ENCODE measurements at regions not wholly inside any gene's neighbourhood (a gene's known extent, or its start where the extent isn't known, plus 50 kb on each side); places are given as distances from the start of the nearest gene placed in this dataset.

DNA sequence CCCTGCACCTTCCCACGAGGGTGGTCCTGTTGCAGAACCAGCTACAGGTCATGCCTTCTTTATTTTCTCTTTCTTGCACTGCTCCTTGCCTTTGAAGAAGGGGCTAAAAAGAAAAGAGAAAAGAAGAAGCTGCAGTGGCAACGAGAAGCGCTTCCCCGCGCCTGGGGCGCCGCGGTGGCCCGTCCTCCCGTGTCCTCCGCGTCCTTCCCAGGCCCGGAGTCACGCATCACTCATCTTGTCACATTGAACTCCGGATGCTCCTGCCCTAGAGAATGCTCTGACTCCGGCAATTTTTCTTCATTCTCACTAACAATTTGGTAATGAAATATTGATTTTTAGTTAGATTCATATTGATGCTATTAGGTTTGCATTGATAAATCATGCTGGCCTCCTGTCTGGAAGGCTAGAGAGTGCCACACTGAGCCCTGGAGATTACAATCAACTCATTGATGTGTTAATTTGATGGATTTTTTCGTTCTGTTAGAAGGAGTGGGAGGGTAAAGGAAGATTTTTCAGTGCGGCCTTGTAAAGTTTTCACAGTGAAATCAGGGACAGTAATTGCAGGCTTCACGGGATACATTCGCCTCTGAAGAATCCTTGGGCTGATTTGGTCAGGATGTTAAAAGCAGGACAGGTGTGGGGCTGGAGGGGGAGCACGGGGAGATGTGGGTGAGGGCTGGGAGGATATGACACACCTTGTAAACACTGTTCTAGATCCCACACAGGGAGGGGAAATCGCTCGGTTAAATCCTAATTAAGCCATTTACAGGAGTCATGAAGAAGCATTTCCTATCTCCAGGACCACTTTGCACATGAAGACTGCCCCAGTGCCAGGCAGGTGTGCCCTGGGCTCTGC, 349.3 kb downstream of the ZNF516 start:
- TF ChIP-seq POLR2AphosphoS5 (IDR thresholded peaks at IDR 0.05; ENCODE audit: low read depth) (no peak), GABPA (IDR thresholded peaks at IDR 0.05; ENCODE audit: low read depth) (no peak), SPI1 (IDR thresholded peaks at IDR 0.05; ENCODE audit: borderline replicate concordance, low read depth) (no peak)
- TF ChIP-seq, protein P1, sequence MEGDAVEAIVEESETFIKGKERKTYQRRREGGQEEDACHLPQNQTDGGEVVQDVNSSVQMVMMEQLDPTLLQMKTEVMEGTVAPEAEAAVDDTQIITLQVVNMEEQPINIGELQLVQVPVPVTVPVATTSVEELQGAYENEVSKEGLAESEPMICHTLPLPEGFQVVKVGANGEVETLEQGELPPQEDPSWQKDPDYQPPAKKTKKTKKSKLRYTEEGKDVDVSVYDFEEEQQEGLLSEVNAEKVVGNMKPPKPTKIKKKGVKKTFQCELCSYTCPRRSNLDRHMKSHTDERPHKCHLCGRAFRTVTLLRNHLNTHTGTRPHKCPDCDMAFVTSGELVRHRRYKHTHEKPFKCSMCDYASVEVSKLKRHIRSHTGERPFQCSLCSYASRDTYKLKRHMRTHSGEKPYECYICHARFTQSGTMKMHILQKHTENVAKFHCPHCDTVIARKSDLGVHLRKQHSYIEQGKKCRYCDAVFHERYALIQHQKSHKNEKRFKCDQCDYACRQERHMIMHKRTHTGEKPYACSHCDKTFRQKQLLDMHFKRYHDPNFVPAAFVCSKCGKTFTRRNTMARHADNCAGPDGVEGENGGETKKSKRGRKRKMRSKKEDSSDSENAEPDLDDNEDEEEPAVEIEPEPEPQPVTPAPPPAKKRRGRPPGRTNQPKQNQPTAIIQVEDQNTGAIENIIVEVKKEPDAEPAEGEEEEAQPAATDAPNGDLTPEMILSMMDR (IDR thresholded peaks at IDR 0.05; ENCODE audit: insufficient read depth, low read length) = no peak
- TF ChIP-seq, protein P2, sequence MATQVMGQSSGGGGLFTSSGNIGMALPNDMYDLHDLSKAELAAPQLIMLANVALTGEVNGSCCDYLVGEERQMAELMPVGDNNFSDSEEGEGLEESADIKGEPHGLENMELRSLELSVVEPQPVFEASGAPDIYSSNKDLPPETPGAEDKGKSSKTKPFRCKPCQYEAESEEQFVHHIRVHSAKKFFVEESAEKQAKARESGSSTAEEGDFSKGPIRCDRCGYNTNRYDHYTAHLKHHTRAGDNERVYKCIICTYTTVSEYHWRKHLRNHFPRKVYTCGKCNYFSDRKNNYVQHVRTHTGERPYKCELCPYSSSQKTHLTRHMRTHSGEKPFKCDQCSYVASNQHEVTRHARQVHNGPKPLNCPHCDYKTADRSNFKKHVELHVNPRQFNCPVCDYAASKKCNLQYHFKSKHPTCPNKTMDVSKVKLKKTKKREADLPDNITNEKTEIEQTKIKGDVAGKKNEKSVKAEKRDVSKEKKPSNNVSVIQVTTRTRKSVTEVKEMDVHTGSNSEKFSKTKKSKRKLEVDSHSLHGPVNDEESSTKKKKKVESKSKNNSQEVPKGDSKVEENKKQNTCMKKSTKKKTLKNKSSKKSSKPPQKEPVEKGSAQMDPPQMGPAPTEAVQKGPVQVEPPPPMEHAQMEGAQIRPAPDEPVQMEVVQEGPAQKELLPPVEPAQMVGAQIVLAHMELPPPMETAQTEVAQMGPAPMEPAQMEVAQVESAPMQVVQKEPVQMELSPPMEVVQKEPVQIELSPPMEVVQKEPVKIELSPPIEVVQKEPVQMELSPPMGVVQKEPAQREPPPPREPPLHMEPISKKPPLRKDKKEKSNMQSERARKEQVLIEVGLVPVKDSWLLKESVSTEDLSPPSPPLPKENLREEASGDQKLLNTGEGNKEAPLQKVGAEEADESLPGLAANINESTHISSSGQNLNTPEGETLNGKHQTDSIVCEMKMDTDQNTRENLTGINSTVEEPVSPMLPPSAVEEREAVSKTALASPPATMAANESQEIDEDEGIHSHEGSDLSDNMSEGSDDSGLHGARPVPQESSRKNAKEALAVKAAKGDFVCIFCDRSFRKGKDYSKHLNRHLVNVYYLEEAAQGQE (IDR thresholded peaks at IDR 0.05; ENCODE audit: insufficient replicate concordance, low read depth) = no peak

Measured in HL-60 (cell line).